ENCODE measurements at regions not wholly inside any gene's neighbourhood (a gene's known extent, or its start where the extent isn't known, plus 50 kb on each side); places are given as distances from the start of the nearest gene placed in this dataset.
"Not testable (repeated sequence)": the region's sequence is repeated elsewhere in the genome, so short reads cannot be mapped to it uniquely, and the experiment has no call there.

DNA sequence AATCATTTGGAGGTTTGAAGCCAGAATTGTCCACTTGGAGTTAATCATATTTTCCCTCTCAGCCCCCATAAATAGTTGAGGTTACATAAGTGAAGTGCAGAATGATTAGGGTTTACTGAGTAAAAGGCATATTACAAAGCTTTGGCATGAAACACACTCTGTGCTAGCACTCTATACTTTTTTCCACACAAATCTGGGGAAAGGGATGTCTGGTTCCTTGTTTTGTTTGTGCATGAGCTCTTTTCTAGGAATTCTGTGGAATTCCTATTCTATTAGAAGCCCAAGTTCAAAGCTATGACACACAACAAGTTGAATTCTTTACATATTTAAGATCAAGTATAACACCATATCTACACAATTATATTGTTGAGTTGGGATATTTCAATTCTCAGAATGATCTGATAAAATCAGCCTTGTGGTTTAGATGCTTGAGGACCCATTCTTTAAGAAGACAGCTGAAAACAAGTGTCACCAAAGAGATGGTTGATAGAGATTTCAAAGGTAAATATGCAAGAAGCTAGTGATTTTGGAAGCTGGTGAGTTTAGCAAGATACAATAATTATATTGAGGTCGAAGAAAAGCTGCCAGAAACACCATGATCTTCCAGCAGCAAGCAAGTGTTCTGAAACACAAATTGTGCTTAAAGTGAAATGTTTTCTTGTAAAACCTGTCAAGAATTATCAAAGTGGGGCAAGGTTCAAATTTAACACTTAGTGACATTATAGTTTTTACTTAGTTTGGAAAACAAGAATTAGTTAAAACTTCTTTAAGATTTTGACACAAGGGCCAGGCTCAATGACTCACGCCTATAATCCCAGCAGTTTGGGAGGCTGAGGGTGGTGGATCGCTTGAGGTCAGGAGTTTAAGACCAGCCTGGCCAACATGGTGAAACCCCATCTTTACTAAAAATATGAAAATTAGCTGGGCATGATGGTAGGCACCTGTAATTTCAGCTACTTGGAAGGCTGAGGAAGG is 122.6 kb downstream of the INHBA start:
- in situ Hi-C loops (cut with MboI; ENCODE audit: low sequenced_read_pairs): no loop called here

DNA sequence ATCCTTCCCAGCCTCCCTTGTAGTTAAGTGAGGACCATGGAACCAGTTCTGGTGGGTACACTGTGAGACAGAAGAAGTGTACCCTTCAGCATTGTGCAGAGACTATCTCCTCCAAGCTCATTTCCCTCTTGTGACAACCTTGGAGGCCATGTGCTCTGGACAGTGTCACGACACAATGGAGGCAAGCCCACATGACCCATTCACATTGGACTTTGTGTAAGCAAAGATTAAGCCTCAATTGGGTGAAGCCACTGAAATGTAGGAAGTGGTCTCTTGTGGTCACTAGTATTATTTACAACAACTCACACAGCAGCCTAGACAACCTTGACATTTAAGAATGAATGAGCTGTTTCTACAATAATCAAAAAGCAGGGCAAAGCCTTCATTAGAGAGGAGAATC is 124.2 kb downstream of the INHBA start:
- in situ Hi-C loops (cut with MboI; ENCODE audit: low sequenced_read_pairs): no loop called here

DNA sequence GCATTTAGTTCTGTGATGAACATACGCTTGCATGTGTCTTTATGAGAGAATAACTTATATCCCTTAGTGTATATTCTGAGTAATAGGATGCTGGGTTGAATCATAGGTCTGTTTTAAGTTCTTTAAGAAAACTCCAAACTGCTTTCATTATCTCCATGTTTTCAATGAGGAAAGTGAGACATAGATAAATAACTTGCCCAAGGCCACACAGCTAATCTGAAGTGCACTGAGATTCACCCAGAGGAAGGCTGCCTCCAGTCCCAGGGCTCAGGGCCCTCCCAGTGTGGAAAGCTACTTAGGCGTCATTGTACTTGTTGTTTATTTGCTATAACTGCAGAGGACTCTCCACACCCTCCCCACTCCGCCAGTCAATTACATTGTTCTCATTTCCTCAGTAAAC is 126.7 kb downstream of the INHBA start:
- in situ Hi-C loops (cut with MboI; ENCODE audit: low sequenced_read_pairs): no loop called here

DNA sequence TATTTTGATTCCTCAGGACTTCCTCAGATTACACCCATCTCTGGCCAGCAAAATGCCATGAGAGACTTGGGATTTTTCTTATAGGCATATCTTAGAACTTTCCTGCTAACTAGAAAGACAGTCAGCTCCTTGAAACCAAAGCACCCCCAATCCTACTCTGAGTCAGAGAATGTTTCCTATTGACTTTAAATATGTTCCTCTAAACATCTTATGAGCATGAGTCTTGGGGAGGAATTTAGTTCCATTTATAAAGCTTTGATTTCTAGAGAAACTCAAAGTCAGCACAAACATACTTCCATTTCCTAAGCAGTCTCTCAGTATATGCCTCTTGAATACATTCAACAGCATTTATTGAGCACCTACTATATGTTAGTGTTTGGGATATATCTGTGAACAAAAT is 128.5 kb downstream of the INHBA start:
- in situ Hi-C loops (cut with MboI; ENCODE audit: low sequenced_read_pairs): no loop called here

DNA sequence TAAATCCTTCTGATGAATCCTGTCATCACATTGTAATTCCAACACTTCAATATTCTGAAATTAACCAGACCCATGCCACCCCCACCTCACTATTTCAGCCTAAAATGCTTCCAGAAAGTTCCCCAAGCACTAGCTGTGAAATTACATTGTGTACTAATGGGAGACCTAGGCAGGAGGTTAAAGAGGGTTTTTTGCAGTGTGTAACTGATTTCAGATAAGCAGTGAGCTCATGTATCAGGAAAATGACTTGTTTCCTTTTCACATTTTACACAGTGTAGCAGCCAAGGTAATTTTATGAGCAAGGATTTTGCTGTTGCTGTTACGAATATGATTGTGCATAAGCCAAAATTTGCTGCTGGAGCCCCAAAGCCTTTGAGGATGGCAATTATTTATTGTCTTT is 129.0 kb downstream of the INHBA start:
- in situ Hi-C loops (cut with MboI; ENCODE audit: low sequenced_read_pairs): no loop called here

DNA sequence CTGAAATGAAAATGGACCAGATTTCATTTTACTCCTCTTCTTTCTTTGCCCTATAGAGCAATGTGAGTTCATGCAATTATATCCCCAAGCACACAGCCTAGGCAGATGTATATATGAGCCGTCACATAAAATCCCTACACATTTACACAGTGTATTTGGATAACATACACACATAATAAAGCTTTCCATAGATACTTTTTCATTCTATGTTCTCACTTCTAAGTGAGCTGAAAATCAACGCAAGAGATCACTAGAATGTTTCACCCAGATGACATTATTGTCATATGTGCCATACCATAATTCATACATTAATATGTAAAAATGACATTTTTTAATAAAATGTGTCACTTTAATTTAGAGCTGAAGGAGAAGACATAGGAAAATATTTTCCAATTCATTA is 129.4 kb downstream of the INHBA start:
- in situ Hi-C loops (cut with MboI; ENCODE audit: low sequenced_read_pairs): no loop called here

DNA sequence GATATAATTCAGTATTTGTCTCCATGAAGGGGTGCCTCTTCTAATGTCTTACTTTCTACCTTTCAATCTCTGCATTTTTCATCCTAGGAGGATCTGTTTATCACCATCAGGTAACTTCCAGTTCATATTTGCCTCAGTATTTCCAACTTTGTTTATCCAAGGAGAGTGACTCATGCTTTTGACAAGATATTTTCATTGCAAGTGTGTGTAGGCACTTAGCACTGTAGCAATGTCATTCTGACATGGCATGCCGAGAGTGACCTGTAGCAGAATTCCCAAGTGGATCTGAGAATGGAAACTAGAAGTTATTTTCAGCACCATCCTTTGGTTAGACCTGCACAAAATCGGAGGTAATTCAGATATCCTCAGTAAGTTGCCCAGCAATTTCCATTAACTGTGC is 129.9 kb downstream of the INHBA start:
- in situ Hi-C loops (cut with MboI; ENCODE audit: low sequenced_read_pairs): no loop called here

DNA sequence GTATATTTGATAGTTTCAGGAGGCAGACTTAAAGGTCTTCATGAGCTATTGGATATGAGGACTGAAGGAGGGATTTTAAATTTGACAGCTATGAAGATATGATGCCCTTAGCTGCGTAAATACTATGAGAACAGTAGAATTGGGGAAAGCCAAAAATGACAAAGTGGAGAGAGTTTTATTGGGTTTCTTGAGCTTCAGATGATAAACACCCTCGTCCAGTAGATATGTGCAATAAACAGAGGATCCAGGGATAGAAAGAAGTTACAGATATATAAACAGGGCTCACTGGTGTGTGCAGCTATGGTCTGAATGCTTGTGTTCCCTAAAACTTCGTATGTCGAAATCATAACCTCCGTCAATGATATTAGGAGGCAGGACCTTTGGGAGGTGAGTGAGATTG is 131.3 kb downstream of the INHBA start:
- in situ Hi-C loops (cut with MboI; ENCODE audit: low sequenced_read_pairs): no loop called here

DNA sequence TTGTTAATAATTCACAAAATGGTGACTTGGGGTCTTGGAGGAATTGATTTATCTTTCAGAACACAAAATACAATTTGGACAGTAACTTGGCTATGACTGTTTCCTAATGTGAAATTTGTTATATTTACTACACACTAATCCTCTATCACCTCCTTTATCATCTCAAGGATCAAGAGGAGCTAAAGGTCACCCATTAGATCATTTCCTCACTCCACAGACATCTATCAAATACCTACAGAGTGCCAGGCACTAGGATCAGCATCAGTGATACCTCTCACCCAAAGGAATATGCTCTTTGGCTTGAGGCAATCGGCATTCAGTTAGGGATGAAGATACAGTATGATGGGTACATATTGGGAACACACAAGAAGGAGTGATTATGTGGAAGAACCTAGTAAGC is 132.1 kb downstream of the INHBA start:
- in situ Hi-C loops (cut with MboI; ENCODE audit: low sequenced_read_pairs): no loop called here

- in situ Hi-C loops (cut with MboI; ENCODE audit: low sequenced_read_pairs): no loop called here
Observed at GRCh38 chr7:41568135-41568534, 134.8 kb downstream of the INHBA start.

DNA sequence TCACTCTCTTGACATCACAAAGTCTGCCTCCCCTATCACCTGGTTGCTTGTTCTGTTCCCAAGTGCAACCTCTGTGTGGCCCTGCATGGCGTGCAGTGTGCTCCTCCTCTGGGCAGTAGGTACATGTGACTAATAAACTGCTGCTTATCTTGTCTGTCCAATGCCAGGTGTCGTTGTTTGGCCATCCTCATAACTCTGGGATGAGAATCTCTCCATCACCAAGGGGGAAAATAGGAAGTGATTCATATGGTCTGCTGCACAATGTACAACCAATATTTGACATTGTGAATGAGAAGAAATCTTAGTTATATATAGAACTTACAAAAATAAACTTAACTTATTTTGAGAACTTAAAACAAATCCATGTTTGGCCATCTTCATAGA is 135.2 kb downstream of the INHBA start:
- in situ Hi-C loops (cut with MboI; ENCODE audit: low sequenced_read_pairs): no loop called here

DNA sequence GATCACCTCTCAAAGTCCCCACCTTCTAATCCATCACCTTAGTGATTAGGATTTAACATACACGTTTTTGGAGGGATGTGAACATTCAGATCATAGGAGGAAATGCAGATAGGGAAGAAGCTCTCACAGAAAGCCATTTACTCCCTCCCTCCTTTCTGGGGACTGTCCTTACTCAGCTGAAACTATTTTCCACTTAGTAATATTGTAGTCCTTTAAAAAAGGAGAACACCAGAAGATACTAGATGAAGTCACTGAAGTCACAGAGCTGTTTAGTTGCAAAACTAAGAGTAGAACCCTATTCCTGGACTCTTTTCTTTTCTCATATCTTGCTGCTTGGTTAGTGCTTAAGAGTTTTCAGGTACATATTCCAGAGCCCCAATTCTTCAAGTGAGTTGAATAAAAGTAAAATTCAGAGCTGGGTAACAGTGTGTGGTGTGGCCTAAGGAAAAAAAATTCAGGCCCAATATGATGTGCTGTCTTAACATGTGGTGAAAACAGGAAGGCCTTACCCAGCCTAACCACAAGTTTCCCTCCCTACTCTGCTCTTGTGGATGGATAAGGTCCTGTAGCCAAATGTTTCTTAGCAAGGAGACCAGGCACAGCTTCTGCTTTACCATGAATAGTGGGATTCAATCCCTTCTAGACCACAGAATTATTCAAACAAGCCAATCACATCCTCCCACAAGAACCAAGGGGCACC is 135.7 kb downstream of the INHBA start:
- in situ Hi-C loops (cut with MboI; ENCODE audit: low sequenced_read_pairs): no loop called here

DNA sequence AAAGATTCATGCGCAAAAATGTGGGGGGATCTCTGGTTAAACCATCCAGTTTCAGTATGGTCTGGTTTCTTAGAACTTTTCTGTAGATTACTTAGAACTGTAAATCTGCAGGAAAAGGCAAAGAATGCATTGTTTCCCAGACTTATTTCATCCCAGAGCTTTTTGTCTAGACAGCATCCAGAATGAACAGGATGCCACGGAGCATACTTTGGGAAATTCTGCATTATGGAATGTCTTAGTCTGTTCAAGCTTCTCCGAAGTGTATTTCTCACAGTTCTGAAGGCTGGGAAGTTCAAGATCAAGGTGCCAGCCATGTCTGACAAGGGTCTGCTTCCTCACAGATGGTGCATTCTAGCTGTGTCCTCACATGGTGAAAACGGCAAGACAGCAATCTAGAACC is 136.3 kb downstream of the INHBA start:
- in situ Hi-C loops (cut with MboI; ENCODE audit: low sequenced_read_pairs): no loop called here

GRCh38 chr7:41565655-41566054 is 137.2 kb downstream of the INHBA start:
- in situ Hi-C loops (cut with MboI; ENCODE audit: low sequenced_read_pairs): no loop called here

- in situ Hi-C loops (cut with MboI; ENCODE audit: low sequenced_read_pairs): no loop called here
Observed at GRCh38 chr7:41559426-41559825, 143.5 kb downstream of the INHBA start.

- in situ Hi-C loops (cut with MboI; ENCODE audit: low sequenced_read_pairs): no loop called here
Observed at GRCh38 chr7:41554481-41554880, 148.4 kb downstream of the INHBA start.

GRCh38 chr7:41550046-41550445 is 152.8 kb downstream of the INHBA start:
- in situ Hi-C loops (cut with MboI; ENCODE audit: low sequenced_read_pairs): not testable (repeated sequence)

- in situ Hi-C loops (cut with MboI; ENCODE audit: low sequenced_read_pairs): no loop called here
Observed at GRCh38 chr7:41544241-41544640, 158.6 kb downstream of the INHBA start.

DNA sequence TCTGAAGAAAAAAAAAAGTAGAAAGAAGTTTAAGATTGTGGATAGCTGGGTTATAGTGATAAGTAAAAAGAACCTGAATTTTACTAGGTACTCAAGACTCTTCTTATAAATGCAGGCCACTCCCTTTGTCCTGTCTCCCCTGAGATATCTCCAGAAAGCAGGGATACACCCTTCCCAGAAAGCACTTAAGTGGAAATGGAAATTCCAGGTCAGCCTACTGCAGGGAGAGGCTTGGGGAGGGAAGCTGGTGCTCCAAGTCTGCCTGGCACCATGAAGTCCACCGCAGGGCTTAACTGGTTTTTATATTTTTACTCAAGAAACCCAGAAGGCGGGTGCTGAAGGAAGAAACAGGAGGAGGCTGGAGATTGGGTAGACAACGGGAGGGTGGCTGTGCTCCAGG is 162.3 kb downstream of the INHBA start:
- in situ Hi-C loops (cut with MboI; ENCODE audit: low sequenced_read_pairs): no loop called here

DNA sequence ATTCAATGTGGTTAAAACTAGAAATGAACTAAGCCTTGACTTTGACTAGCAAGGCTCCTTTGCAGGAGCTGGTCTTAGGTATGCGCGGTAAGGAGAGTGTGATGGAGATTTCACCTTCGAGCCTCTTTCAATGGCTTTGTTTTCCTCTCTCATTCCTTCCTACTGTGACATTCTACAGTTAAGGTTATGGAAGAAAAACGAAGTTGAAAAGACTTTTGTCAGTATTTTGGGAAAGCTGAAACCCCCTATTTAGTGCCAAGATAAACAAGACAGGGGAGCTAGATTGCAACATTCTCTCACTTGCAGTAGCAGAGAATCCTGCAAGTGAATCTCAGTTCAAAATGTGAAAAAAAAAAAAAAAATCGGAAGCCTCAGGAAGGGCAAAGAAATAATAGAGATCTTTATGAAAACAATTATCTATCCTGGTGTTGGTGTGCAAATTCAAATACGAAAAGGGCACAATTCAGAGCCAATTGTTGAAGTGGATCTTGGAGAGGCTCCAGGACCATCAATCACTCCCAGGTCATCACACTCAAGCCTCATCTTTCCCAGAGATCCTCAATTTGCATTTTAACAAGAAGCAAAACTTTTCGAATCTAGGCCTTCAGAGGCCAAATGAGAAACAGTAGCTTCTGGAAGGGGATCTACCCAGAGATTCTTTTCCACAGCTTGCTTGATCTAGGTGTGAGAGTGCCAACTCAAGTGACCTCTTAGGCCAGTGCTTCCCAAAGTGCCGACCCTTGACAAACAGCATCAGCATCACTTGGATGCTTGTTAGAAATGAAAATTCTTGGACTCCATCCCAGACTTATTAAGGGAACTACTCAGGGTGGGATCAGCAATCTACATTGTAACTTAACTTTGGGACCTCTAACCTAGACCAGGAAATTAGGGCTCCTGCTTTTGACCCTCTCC is 163.8 kb downstream of the INHBA start:
- in situ Hi-C loops (cut with MboI; ENCODE audit: low sequenced_read_pairs): no loop called here

Measured in HL-60/S4 (cell line).